Stimulated activated CD4-positive, alpha-beta T cell treated with anti-CD3 and anti-CD28 coated beads, Interleukin-12 subunit alpha, Interleukin-12 subunit beta, amount 100 ng/mL, for 48 hours (primary cell): ENCODE measurements at regions not wholly inside any gene's neighbourhood (a gene's known extent, or its start where the extent isn't known, plus 50 kb on each side); places are given as distances from the start of the nearest gene placed in this dataset.

Source experiments
- DNase-seq, 3 donors: peaks; one replicate each; pipeline ENCODE4 v3.0.0-alpha.2; 2020; ENCODE audit warnings: low read depth in 2 of 3, low spot score in 1 of 3

DNA sequence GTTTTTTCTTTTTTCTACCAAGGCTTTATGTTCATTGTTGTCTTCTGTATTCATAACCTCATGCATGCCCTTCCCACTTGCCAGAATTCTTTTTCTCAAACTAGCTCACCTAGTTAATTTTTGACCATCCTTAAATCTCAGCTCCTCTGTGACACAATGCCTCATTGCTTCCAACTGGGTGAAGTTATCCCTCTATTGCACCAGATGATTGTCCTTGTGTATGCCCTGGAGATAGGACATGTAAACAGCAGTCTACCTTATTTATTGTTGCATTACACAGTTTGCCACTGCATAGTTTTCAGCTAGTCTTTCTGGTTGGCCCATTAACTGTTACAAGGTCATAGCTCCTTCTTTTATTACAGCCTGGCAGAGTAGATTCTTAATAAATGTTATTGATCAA is 763.1 kb upstream of the COBL start:
- DNase-seq: no peak

DNA sequence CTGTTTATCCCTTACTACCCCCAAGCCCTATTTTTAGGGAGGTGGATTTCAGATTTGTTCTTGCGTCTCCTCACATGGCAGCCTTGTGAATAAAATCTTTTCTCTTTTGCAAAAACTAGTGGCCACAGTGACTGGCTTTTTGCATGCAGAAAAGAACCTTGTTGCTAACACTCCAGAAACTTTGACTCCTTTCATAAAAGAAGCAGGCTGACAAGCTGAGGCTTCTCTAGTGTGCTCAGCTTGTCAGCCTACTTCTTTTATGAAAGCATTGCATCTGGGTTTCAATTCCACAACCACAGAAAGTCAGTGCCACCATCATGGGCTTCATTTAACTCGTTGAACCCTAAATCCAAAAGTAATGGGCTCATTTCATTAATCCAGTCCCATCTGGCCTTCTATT is 761.0 kb upstream of the COBL start:
- no peak for DNase-seq

DNA sequence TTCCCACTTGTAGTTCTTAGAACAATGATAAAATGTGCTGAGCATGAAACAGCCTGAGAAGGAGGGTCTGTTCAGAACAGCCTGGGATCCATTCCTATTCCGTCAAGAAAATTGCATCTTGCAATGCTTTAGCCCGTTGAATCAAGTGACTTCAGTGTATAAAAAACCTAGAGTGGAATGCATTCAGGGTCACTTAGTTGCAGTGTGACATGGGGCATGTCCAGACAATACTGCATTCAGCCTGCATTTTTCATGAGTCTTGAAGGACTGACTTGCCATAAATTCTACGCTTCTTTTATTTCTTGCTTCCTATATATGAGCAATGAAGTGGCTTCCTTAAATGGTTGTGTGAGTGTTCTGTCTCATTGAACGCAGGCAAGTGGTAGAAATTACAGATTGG is 758.3 kb upstream of the COBL start:
- DNase-seq: no peak

DNA sequence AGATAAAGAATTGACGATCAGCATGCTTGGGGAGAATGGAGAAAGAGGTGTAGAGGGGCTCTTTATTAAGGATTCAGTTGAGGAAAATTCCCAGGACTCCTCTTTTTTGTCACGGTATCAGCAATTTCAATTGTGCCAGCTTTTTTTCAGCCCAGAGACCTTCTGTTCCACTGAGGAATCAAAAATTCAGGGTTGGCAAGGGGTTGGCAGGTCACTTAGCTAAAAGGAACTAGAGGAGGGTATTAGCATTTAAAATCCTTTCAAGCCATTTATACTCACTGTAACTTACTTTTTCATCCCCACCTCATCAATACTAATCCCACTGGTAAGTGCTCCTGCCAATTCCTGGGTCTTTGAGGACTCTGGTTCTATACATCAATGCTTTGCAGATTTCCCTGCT is 757.5 kb upstream of the COBL start:
- DNase-seq: no peak

DNA sequence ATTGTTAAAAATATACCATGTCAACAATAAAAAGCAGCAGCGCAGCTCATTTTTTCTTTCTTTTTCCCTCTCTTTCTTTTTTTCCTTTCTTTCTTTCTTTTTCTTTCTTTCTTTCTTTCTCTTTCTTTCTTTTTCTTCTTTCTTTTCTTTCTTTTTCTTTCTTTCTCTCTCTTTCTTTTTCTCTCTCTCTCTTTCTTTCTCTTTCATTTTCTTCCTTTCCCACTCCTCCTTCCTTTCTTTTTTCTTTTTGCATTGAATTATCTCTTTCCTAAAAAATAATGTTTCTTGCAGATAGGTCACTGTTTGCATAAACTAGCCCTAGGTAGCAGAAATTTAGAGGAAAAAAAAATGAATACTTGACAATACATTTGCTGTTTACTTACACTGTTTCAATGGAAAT is 755.1 kb upstream of the COBL start:
- no peak for DNase-seq

DNA sequence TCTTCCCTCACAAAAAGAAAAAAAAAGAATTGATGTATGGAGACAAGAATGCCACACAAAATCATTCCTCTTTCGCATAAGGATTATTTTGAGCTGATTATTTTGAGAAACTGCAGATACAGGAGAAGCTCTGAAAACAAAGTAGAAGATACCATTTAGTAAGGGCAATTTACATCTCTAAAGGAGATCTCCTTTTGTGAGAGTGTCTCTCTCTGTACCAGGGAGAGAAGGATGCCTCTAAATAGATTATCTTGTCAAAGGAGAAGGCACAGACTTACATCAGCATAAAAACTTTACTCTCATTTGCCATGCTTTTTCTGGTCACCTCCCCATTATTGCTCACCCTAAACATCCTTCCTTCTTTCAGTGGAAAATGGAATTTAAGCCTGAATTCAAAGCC is 747.9 kb upstream of the COBL start:
- no peak for DNase-seq

DNA sequence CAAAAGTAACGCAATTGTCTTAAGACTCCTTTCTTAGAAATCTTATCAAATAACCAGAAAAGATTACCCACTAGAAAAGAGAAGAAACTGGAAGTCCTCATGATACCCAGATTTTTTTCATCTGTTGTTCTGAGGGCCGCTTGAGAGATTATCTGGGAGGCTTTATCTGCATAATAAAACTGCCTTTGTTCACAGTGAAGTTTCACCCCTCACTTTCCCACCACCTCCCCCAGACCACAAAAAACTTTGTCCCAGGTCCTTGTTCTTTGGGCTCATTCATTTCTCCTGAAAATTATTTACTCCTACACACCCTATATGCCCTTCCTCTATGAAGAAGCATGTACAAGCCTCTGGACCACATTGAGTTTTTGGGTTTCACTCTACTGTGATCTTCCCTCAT is 745.1 kb upstream of the COBL start:
- DNase-seq: no peak

DNA sequence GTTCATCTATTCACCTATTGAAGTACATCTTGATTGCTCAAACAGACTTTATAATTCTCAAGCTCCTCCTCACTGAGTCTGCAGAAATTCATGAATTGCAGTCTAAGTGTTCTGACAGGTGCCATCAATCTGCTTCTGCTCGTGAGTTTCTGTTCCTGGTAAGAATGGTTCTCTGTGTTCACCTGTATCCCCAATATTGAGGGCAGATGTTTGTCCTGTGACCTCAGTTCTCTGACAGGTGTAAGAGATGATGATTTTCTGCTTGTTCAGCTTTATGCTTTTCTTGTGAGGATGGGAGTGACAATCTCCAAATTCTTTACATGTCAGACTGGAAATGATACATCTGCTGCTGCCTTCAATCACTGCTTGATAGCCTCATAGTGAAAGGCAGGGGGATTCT is 736.9 kb upstream of the COBL start:
- DNase-seq: no peak

DNA sequence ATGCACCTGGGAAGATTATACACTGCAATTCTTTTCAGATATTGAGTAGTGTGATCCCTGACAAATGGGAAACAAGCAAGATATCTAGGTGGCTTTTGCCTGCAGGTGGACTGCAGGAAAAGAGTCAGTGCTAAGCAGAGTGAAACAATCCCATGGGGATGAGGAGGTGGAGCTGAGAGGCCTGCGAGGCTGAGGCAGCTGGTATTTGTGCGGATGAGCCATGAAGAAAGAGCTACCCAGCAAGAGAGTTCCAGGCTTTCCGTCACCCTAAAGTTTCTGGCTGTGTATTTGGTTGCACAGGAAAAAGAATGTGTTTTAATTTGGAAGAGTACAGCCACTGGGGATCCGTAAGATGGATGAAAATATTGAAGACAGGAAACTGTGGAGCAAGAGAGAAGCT is 714.1 kb upstream of the COBL start:
- DNase-seq: no peak

DNA sequence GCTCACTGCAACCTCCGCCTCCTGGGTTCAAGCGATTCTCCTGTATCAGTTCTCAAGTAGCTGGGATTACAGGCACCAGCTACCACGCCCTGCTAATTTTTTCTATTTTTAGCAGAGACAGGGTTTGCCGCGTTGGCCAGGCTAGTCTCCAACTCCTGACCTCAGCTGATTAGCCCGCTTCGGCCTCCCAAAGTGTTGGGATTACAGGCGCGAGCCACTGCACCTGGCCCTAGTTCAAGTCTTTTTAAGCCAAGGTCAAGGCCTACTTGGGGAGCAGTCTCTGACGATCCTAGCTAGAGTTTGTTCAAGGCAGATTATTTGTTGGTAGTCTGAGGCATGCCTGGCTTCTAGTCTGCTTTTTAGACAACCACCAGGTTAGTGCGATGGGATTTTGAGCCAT is 709.5 kb upstream of the COBL start:
- DNase-seq: no peak

DNA sequence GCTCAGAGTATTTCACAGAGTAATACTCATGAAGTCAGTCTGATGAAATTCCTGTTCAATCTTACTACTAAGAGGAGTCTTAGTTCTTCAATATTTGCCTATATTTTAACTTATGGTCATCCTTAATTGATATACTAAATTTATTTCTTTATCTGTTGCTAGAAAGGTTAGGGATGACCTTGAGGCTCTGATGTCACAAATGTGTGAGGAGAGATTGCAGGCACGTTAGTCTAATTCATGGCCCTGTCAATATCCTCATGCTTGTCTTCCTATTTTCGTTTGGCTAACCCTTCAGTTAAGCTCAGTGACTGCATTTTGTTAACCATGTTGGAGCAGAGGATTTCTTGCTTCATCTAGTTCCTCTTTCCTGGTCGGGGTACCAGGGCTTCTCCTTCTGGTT is 704.7 kb upstream of the COBL start:
- DNase-seq: no peak

DNA sequence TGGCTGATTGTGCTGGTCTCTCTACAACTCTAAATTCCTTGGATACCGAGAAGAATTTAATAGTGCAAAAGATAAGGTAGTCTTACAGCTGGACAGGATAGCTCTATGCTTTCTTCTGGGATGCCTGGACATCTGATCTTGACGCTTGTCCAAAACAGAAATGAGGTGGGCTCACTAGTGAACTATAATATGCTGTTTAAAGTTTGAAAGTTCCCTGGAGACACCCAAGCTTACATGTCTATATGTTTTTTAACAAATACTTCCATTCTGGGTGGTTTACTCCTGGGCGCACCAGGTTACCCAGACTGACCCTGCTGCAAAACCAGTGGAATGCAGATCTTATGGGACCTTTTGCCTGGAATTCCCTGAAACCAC is 702.1 kb upstream of the COBL start:
- DNase-seq: no peak

DNA sequence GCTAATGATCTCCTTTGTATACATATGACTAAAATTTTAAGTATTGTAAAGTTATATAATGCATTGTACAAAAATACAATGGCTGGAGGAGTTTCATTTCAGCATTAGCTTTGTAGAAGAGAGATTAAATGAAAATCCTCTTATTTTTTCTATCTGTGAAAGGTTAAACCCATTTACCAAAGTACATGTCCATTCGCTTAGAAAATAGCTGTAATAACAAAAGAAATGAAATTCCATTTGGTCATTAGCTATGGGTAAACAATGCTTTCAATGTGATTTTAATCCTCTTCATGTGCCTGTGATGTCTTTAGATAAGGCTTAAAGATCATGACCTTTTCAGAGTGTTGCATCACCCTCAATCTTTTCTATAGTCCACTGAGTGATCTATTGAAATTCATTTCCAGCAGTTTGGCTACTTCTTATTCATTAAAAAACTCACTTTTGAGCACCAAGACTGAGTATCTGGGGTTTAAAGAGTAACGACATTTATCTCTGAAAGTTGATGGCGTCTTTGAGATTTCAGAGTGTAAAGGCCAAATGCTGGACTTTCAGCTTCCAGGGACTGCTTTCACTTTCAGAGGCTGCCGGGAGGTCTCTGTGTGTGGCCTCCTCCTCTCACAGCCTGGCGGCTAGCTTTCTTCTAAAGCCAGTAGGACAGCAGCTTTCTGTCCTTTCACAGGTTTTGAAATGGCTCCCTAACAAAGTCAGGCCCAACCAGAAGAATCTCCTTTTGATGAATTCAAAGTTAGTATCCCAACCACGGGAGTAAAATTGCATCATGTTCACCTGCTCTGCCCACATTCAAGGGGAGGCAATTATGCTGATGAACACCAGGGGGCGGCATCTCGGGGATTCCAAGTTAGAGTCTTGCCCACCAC is 701.4 kb upstream of the COBL start:
- no peak for DNase-seq

DNA sequence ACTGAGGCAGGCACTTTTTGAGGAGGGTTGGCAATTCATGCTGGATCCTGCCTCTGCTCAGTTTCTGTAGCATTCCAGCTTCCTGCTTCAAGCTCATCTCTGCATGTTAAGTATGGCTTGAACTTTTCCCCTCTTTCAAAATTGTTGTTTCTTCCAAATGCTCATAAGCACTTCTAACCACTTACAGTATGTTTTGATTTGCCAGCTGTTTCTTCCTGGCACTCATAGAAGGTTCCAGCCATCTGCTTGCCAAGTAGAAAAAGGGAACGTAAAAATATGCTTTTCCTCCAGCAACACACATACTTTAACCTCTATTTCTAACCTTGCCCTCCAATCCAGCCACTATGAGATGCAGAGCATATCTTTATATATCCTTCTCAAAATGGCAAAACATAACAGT is 692.6 kb upstream of the COBL start:
- DNase-seq: no peak

DNA sequence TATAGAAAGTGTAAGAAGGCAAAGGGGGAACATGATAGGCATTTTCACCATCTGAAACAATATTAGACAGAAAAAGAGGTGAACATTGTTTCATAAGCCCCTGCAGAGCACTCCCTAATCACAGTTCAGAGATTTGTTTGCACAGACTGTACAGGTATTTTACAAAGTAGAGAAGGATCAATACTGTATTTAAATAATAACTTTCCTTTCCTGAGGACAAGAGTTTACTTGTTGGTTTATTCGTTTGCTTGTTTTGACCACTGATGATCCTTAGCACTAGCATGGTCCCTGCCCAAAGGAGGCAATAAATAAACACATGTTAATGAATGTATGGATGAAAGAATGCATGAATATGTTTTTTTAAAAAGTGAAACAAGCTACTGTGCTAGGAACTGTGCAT is 690.1 kb upstream of the COBL start:
- DNase-seq: no peak

DNA sequence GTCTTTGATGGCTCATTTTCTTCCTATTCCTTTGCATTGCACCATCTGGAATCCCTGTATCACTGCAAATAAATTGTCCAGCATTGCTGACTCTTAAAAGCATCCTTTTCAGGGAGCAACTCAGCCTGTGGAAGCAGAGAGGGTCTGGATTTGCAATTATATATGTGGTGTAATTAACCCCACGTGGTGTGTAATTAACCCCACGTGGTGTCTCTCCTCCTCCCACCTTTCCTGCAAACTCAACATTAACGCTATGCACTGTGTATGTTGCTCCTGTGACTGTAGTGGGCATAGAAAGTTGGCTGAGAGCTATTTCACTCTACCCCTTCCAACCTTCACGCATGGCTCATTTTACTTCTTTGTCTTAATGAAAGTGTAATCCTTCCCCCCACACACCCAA is 689.0 kb upstream of the COBL start:
- no peak for DNase-seq

DNA sequence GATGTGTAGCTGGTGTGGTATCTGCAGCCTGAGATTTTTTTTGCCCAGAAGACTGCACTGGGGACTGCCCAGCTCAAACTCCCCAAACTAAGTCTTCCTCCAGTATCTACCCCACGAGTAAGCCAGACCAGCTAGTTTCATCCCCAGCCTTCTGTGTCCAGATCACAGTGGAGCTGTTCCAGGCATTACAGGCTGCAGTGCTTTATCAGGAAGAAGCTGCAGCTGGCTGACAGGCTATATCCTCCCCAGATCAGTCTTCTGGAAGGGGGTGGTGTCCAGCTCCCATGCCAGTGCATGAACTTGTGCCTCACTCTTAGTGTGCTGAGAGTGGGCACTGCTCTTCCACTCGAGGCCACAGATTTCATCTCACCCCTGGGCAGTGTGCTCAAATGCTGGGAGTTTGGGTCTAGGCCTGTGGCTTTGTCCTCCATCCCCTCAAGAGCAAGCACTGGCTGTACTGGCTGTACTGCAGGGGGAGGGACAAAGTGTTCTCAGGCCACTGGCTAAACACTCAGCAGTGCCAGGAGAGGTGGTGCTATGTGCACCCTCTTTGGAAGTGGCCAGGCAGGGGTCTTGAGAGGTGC is 679.1 kb upstream of the COBL start:
- DNase-seq: no peak

DNA sequence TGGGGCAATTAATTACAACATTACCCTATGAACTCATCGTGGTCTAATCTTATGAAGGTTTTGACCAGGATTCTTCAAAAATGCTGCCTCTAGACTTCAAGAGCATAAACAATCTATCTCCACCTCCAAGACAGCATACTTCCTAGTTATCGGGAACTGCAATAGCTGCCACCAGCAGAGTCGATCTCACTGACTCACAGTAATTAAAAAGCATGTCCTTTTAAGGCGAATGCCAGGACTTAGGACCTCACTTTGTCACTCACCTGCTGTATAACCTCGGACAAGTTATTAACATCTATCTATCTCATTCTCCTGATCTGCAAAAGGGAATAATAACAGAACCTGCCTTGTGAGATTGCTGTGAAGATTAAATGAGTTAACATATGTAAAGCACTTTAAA is 666.0 kb upstream of the COBL start:
- DNase-seq: no peak

DNA sequence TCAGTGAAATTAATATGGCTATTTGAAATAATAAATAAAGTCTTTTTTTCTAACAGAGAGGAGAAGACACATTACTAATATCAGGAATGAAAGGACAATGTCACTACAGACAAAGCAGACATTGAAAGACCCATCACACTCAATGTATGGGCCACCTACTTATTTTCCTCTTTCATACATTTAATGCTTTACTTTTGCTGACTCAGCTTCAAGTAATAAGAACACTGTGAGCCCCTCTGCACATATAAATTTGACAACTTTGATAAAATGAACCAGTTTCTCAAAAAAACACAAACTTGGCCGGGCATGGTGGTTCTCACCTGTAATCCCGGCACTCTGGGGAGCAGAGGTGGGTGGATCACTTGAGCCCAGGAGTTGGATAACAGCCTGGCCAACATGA is 664.2 kb upstream of the COBL start:
- no peak for DNase-seq

DNA sequence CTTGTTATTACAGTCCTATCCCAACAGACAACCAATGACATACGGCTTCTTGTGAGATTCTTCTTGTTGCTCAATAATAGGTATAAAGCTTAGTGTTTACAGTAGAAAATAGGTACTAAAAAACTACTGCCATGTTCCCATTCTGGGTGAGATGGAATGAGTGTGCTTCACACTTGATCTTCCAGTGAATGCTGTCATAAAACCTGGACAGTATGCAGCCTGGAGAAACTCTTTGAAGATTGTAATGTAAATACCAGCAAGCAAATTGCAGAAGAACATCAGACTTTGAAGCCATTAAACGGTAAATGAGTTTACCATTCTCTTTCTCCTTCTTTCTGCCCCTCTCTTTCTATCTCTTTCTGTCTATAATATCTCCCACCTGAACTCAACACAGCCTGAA is 663.7 kb upstream of the COBL start:
- no peak for DNase-seq

DNA sequence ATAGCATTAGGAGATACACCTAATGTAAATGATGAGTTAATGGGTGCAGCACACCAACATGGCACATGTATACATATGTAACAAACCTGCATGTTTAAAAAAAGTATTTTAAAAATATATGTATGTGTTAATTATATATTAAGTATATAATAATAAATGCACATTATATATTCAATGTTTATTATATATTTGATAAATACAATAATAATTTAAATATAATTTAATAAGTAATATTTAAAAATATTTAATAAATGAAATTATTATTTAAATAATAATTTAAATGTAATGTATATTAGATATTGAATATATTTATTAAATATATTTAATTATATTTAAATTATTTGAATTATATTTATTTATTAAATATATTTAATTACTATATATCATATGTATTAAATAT is 661.3 kb upstream of the COBL start:
- no peak for DNase-seq

DNA sequence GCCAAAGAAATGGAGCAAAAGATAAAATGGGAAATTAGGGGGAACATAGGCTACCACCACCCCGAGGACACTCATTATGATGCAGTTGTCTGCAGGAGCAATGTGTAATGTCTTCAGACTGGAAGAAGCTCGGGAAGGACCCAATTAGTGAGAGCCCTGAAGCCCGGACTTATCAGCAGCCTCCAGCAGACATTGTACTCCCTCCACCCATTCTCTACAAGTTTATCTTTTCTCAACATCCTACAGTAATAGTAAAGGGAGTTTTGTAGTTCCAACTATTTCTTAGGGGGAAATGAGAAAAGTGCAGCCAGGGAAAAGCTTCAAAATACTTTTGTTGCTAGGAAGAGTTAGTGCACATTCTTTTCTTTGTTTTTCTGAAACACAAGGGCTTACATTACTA is 657.3 kb upstream of the COBL start:
- DNase-seq: no peak

DNA sequence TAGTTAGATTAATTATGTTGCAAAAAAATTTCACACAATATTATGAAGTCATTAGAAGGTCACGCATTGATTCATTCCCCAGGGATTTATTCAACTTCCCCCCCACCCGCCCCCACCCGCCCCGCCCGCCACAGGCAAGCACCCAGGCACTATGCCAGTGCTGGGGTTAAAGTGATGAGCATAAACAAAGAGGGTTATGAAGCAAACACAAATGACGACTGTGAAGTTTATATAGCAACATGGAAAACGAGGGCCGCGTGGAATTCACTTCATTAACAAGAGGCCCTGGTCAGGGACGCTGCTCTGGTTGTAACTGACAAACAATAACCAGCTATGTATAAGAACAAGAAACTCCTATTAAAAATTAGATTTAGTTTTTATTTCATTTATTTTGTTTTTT is 656.5 kb upstream of the COBL start:
- no peak for DNase-seq
